CD14-positive monocyte (primary cell): ENCODE measurements at regions not wholly inside any gene's neighbourhood (a gene's known extent, or its start where the extent isn't known, plus 50 kb on each side); places are given as distances from the start of the nearest gene placed in this dataset.

Source experiments
- DNase-seq, 3 donors: peaks; one replicate each; pipeline ENCODE4 v3.0.0-alpha.2; 2011 to 2022
- H2AFZ ChIP-seq: 2 replicates; pipeline ENCODE4 v1.6.0; 2012; ENCODE audit warnings: mild to moderate bottlenecking, low read depth, low read length, inconsistent platforms; ENCODE audit not compliant: insufficient read depth, poor library complexity, severe bottlenecking
- H3K27ac ChIP-seq, 2 donors: 1 replicate in 1 of 2; 2 replicates in 1 of 2; pipeline ENCODE4 v1.5.1; 2012 to 2013; ENCODE audit warnings: low read length in 2 of 2, control low read depth in 1 of 2, inconsistent platforms in 1 of 2, low read depth in 1 of 2, mild to moderate bottlenecking in 1 of 2
- H3K27me3 ChIP-seq, 2 donors: one replicate each; pipeline versions ENCODE4 v1.6.0 to v1.6.1; 2011 to 2013; ENCODE audit warnings: low read length in 2 of 2; ENCODE audit not compliant: control insufficient read depth in 2 of 2, insufficient read depth in 2 of 2
- H3K36me3 ChIP-seq, 2 donors: replicated peaks in 1 of 2; 1 replicate in 1 of 2; 2 replicates in 1 of 2; pipeline versions ENCODE4 v1.5.1 to v1.6.1; 2012 to 2013; ENCODE audit warnings: low read length in 2 of 2, control low read depth in 1 of 2, inconsistent platforms in 1 of 2, mild to moderate bottlenecking in 1 of 2; ENCODE audit not compliant: insufficient read depth in 2 of 2, control insufficient read depth in 1 of 2
- H3K4me1 ChIP-seq, 2 donors: 1 replicate in 1 of 2; 2 replicates in 1 of 2; pipeline versions ENCODE4 v1.5.1 to v1.6.1; 2012 to 2013; ENCODE audit warnings: low read length in 2 of 2, control low read depth in 1 of 2, inconsistent platforms in 1 of 2, mild to moderate bottlenecking in 1 of 2, moderate library complexity in 1 of 2; ENCODE audit not compliant: insufficient read depth in 2 of 2, control insufficient read depth in 1 of 2
- H3K4me2 ChIP-seq: replicated peaks from 2 replicates; pipeline ENCODE3; 2012; ENCODE audit warnings: low read length, moderate library complexity, mild to moderate bottlenecking; ENCODE audit not compliant: poor library complexity, severe bottlenecking; ENCODE audit errors: extremely low read depth
- H3K4me3 ChIP-seq, 3 experiments: fragments of 200-600 bp in 1 of 3; sonication (generic) in 1 of 3; replicated peaks in 1 of 3; 1 replicate in 2 of 3; 2 replicates in 1 of 3; pipeline ENCODE4 v1.5.1; 2011 to 2013; ENCODE audit warnings: low read length in 3 of 3, mild to moderate bottlenecking in 3 of 3, control low read depth in 2 of 3, low read depth in 2 of 3, inconsistent platforms in 1 of 3, moderate library complexity in 1 of 3
- H3K79me2 ChIP-seq: 2 replicates; pipeline ENCODE4 v1.6.0; 2012; ENCODE audit warnings: mild to moderate bottlenecking, control low read depth, inconsistent platforms, low read length, moderate library complexity; ENCODE audit not compliant: insufficient read depth
- H3K9ac ChIP-seq: 2 replicates; pipeline ENCODE4 v1.6.0; 2017; ENCODE audit warnings: low read length, mild to moderate bottlenecking; ENCODE audit not compliant: insufficient read depth, poor library complexity, severe bottlenecking
- H3K9me3 ChIP-seq, 2 donors: replicated peaks in 1 of 2; 1 replicate in 1 of 2; 2 replicates in 1 of 2; pipeline versions ENCODE4 v1.5.1 to v1.6.1; 2012 to 2013; ENCODE audit warnings: low read length in 2 of 2, control low read depth in 1 of 2; ENCODE audit not compliant: control insufficient read depth in 1 of 2, insufficient read depth in 1 of 2
- H4K20me1 ChIP-seq: 2 replicates; pipeline ENCODE4 v1.6.0; 2012; ENCODE audit warnings: mild to moderate bottlenecking, low read length, control low read depth, moderate library complexity; ENCODE audit not compliant: insufficient read depth
- H3K27ac Mint-ChIP-seq, 7 donors: one replicate each; pipeline ENCODE4 v1.8.0; 2020; ENCODE audit warnings: mild to moderate bottlenecking in 7 of 7, mixed read lengths in 7 of 7, moderate library complexity in 6 of 7, inconsistent platforms in 2 of 7
- H3K27me3 Mint-ChIP-seq, 3 donors: one replicate each; pipeline ENCODE4 v1.8.0; 2021 to 2022; ENCODE audit warnings: low read depth in 3 of 3, mild to moderate bottlenecking in 3 of 3, mixed read lengths in 3 of 3, moderate library complexity in 3 of 3, inconsistent platforms in 1 of 3
- H3K36me3 Mint-ChIP-seq, 2 donors: one replicate each; pipeline ENCODE4 v1.8.0; 2020; ENCODE audit warnings: mixed read lengths in 2 of 2, inconsistent platforms in 1 of 2, mild to moderate bottlenecking in 1 of 2
- H3K4me1 Mint-ChIP-seq: one replicate; pipeline ENCODE4 v1.8.0; 2020; ENCODE audit warnings: mild to moderate bottlenecking, mixed read lengths
- H3K4me3 Mint-ChIP-seq, 2 donors: one replicate each; pipeline ENCODE4 v1.8.0; 2020; ENCODE audit warnings: mild to moderate bottlenecking in 2 of 2, mixed read lengths in 2 of 2, moderate library complexity in 1 of 2
- H3K9me3 Mint-ChIP-seq, 7 donors: one replicate each; pipeline ENCODE4 v1.8.0; 2020 to 2022; ENCODE audit warnings: mixed read lengths in 7 of 7, mild to moderate bottlenecking in 6 of 7, moderate library complexity in 6 of 7, inconsistent platforms in 2 of 7
- WGBS: methylation state at CpG from one replicate; pipeline ENCODE4 v1.1.5; 2013; ENCODE audit warnings: missing lambda C conversion rate; ENCODE audit not compliant: insufficient coverage; 5-methylcytosine and 5-hydroxymethylcytosine counted together
- intact Hi-C, 2 donors: fragments of 100-400 bp; cut with micrococcal nuclease; formaldehyde crosslinking; loops; one replicate each; pipeline versions ENCODE4 v1.15.0 to v1.15.1; 2023
- TF ChIP-seq, protein P1 (sequence below): fragments of 200-600 bp; IDR thresholded peaks from one replicate; pipeline ENCODE4 v1.8.0; 2022; ENCODE audit warnings: antibody characterized with exemption, mild to moderate bottlenecking

DNA sequence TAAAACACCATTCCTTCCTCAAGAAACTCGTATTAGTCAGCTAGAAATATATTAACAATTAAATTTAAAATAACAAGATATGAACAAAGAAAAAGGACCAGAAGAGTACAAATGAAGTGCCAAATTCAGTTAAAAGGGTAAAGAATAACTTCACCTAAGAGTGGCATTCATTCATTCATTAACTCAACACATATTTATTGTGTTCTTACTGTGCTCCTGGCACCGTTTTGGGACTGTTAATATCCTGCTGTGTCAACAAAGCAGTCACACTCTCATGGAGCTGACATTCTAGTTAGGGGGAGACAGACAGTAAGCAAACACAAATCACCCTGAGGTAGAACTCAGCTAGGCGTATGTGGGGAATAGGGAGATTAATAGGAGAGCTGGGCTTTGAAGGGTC is 123.6 kb upstream of the DPPA4 start:
- Histone ChIP-seq H3K4me1 (no peaks in the 10 kb centered on the region), H3K27ac (no peak overlapping the region), H3K79me2 (no peaks in the 10 kb centered on the region), H3K9ac (no peak overlapping the region), H4K20me1 (no peaks in the 10 kb centered on the region), H3K4me3 (no peak overlapping the region), H2AFZ (no peak overlapping the region), H3K27me3 (no peaks in the 10 kb centered on the region), H3K36me3 (no peaks in the 10 kb centered on the region), H3K9me3 (peaks cover 0 to 5% of the 10 kb centered on the region in 2 donors), H3K4me2 (no peak overlapping the region)
- intact Hi-C loops, result no loop called here
- Mint-ChIP-seq H3K9me3 (peaks cover 0 to 10% (median 6%) of the 10 kb centered on the region in 7 donors), H3K4me3 (no peak overlapping the region), H3K27me3 (peaks cover 0 to 2% (median 0%) of the 10 kb centered on the region in 3 donors), H3K36me3 (no peaks in the 10 kb centered on the region), H3K27ac (no peak overlapping the region), H3K4me1 (no peaks in the 10 kb centered on the region)
- no peak for DNase-seq
- TF ChIP-seq, protein P1, sequence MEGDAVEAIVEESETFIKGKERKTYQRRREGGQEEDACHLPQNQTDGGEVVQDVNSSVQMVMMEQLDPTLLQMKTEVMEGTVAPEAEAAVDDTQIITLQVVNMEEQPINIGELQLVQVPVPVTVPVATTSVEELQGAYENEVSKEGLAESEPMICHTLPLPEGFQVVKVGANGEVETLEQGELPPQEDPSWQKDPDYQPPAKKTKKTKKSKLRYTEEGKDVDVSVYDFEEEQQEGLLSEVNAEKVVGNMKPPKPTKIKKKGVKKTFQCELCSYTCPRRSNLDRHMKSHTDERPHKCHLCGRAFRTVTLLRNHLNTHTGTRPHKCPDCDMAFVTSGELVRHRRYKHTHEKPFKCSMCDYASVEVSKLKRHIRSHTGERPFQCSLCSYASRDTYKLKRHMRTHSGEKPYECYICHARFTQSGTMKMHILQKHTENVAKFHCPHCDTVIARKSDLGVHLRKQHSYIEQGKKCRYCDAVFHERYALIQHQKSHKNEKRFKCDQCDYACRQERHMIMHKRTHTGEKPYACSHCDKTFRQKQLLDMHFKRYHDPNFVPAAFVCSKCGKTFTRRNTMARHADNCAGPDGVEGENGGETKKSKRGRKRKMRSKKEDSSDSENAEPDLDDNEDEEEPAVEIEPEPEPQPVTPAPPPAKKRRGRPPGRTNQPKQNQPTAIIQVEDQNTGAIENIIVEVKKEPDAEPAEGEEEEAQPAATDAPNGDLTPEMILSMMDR, result no peak
- WGBS, result 88% methylated on average over 1 of the region's 3 CpGs

DNA sequence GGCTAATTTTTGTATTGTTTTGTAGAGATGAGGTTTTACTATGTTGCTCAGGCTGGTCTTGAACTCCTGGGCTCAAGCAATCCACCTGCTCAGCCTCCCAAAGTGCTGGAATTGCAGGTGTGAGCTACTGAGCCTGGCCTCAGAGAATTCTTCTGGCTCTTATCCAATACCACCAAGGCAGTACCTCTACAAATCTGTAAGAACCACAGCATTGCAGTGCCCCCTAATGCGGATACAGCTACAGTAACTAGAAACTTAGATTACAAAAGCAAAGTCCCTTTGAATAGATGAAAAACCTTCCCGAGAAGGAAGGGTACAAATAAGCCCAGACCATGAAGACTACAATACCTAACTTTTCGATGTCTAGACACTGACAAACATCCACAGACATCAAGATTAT is 107.9 kb upstream of the DPPA4 start:
- H3K4me1 ChIP-seq, result no peaks in the 10 kb centered on the region
- H2AFZ ChIP-seq, result no peak overlapping the region
- intact Hi-C loops, result no loop called here
- H3K9me3 ChIP-seq, result peaks cover 23 to 40% of the 10 kb centered on the region in 2 donors
- no peaks in the 10 kb centered on the region for H3K36me3 ChIP-seq
- Mint-ChIP-seq H3K27ac (no peak overlapping the region), H3K27me3 (no peaks in the 10 kb centered on the region), H3K4me3 (no peak overlapping the region), H3K4me1 (no peaks in the 10 kb centered on the region), H3K36me3 (no peaks in the 10 kb centered on the region), H3K9me3 (peaks cover 16 to 40% (median 24%) of the 10 kb centered on the region in 7 donors)
- H4K20me1 ChIP-seq, result no peaks in the 10 kb centered on the region
- no peak overlapping the region for H3K9ac ChIP-seq
- H3K27ac ChIP-seq, result no peak overlapping the region
- WGBS, result no CpG with 5 or more reads among the region's 3 CpGs
- no peaks in the 10 kb centered on the region for H3K79me2 ChIP-seq
- H3K4me2 ChIP-seq, result no peak overlapping the region
- H3K27me3 ChIP-seq, result no peaks in the 10 kb centered on the region
- TF ChIP-seq, protein P1, result no peak
- DNase-seq, result no peak
- H3K4me3 ChIP-seq, result no peak overlapping the region
